A172 (cell line): ENCODE measurements at regions not wholly inside any gene's neighbourhood (a gene's known extent, or its start where the extent isn't known, plus 50 kb on each side); places are given as distances from the start of the nearest gene placed in this dataset.
"Not testable (repeated sequence)": the region's sequence is repeated elsewhere in the genome, so short reads cannot be mapped to it uniquely, and the experiment has no call there.

Experiments used
- DNase-seq: peaks from one replicate; pipeline ENCODE4 v3.0.0-alpha.2; 2015; ENCODE audit warnings: low spot score

- DNase-seq = no peak
These were observed 938.1 kb downstream of the FAM133A start for GRCh38 chrX:94612140-94612539.

DNA sequence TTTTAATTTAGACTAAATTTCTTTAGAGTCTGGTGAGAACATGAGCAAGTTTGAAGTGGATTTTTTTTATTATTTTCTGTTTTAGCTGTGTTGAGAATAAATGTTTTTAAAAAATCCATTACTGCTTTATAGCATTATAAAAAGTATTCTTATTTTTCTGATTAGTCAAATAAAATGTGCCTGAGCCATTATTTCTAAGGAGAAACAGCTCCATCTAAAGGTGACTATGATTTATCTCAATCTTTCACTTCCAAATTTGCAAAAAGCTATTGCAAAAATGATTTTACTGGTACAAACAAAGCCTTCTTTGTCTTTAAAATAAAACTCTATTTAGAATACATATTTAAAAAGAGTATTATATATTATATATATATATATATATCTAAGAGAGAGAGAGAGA lies 959.2 kb downstream of the FAM133A start:
- no peak for DNase-seq

GRCh38 chrX:94635003-94635402 lies 961.0 kb downstream of the FAM133A start:
- no peak for DNase-seq

GRCh38 chrX:94645726-94646125 lies 971.7 kb downstream of the FAM133A start:
- no peak for DNase-seq

- DNase-seq = no peak
These were observed 981.2 kb downstream of the FAM133A start for GRCh38 chrX:94655180-94655579.

DNA sequence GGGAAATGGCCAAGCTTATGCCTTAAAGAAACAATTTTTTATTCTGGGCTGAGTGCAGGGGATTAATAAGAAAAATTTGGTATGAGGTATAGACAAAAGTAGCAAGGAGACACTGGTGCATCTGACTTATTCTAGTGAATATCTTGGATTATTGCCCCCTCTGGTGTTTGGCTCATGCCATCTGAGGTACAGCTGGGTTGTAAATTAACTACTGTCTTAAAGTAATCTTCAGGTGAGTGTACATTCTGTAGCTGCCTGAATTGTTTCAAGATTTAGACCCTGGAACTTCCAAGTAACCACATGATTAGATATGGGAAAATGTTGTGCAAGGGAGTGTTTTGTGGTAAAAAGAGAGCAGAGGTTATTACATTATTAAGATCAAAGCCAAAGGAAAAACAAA lies 988.7 kb downstream of the FAM133A start:
- no peak for DNase-seq

DNA sequence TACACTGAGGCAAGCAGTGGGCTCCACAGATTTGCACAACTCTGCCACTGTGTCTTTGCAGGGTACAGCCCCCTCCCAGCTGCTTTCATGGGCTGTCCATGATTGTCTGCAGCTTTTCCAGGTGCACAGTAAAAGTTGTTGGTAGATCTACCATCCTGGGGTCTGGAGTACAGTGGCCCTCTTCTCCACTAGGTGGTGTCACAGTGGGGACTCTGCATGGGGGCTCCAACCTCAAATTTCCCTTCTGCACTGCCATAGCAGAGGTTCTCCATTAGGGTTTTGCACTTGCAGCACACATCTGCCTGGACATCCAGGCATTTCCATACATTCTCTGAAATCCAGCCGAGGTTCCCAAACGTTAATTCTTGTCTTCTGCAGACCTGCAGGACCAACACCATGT lies 1002.3 kb downstream of the FAM133A start:
- DNase-seq = no peak

DNA sequence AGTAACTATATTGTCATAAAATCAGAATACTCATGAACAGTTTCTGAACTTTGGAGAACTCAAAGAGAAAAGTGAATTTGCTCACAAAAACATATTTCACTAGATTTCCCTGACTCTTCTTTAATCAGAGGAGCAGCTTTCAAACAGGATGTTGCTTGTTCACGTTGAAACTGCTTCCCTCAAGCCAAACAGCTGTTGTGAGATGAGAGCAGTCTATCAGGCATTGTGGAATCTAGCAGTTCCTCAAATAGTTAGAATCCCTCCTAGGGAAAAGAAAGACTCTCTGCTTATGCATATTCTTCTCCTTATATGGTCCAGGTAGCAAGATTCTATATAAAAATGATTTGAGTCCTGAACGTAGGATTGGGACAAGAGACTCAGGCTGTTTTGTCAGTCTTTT lies 1012.1 kb downstream of the FAM133A start:
- no peak for DNase-seq

DNA sequence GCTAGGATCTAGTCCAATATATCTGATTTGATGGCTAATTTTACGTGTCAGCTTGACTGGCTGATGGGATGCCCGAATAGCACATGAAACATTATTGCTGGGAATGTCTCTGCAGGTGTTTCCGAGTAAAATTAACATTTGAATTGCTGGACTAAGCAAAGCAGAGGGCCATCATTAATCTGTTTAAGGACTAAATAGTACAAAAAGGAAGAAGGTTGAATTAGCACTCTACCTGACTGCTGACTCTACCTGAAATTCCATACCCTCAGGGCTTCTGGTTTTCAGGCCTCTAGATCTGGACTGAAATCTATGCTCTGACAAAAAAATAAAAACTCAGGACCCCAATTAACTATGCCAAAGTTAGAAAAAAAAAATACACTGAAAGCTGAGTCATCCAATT lies 1021.9 kb downstream of the FAM133A start:
- no peak for DNase-seq

DNA sequence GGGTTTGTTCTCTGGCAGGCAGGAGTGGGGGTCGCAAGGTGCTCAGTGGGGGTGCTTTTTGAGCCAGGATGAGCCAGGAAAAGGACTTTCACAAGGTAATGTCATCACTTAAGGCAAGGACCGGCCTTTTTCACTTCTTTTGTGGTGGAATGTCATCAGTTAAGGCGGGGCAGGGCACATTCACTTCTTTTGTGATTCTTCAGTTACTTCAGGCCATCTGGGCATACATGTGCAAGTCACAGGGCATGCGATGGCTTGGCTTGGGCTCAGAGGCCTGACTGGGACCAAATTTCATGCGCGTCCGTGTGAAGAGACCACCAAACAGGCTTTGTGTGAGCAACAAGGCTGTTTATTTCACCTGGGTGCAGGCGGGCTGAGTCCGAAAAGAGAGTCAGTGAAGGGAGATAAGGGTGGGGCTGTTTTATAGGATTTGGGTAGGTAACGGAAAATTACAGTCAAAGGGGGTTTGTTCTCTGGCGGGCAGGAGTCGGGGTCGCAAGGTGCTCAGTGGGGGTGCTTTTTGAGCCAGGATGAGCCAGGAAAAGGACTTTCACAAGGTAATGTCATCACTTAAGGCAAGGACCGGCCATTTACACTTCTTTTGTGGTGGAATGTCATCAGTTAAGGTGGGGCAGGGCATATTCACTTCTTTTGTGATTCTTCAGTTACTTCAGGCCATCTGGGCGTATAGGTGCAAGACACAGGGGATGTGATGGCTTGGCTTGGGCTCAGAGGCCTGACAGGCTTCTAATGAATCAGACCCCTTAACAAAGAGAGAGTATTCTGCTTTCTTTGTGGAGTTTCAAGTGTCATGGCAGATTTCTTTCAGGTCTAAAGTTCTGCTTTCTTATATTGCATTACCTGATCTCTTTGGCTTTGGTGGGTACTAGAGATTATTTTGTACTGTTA lies 1030.6 kb downstream of the FAM133A start:
- DNase-seq = not testable (repeated sequence)

- DNase-seq = no peak
These were observed 1047.4 kb downstream of the FAM133A start for GRCh38 chrX:94721386-94721785.

GRCh38 chrX:94722578-94722977 lies 1048.6 kb downstream of the FAM133A start:
- no peak for DNase-seq

DNA sequence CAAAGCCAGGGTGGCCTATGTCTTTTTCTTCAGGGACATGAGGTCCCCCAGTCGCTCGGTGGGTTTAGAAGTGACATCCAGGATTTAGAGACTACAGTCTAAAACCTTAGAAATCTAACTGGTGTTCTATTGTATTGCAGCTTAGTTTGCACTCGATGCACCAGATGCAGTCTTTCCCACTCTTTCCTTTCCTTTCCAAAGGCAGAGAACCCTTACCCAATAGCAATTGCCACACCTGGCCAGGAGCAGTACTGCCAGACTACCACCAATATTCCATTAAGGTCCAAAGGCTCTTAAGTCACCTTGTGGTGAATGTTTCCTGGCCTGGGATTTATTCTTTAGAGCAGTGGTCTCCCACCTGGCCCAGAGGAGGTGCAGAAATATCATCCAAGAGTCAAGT lies 1068.8 kb downstream of the FAM133A start:
- no peak for DNase-seq

- DNase-seq = no peak
These were observed 1069.5 kb downstream of the FAM133A start for GRCh38 chrX:94743478-94743877.

DNA sequence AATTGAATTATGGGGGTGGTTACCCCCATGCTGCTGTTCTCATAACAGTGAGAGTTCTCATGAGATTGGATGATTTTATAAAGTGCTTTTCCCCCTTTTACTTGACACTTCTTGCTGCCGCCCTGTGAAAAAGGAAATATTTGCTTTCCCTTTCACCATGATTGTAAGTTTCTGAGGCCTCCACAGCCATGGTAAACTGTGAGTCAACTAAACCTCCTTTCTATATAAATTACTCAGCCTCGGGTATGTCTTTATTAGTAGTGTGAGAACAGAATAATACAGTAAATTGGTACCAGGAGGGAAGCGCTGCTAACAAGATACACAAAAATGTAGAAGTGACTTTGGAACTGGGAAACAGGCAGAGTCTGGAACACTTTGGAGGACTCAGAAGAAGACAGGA lies 1070.8 kb downstream of the FAM133A start:
- no peak for DNase-seq

- DNase-seq = no peak
These were observed 1077.6 kb downstream of the FAM133A start for GRCh38 chrX:94751611-94752010.

DNA sequence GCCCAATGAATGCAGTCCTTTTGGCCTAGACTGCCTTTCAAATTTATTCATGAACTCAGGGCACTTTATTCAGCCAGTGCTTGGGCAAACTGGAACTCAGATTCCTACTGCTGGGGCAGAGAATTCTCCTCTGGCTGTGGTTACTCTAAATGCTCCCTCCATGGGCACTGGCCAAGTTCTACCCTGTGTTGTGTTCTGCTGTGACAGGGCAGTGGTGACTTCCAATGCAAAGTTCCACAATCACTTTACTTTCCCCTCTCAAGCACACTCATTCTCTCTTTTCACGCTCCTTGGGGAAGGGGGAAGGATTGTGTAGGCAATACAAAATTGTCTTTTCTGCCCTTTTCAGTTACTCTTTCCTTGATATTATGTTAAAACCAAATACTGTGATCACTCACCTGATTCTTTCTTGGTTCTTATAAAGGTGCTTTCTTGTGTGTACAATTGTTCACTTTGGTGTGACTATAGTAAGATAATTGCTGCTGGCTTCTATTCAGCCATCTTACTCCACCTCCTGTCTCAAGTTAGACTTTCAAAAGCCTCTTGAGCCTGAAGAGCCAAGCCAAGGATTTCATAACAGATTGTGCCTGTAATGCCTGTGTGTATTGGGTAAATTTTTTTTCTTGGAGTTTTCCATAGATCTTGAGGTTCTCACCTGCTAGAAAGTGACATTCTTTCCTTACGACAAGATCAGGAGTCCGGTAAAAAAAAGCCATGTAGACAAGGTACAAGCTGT lies 1078.6 kb downstream of the FAM133A start:
- DNase-seq = no peak

- DNase-seq = no peak
These were observed 1084.1 kb downstream of the FAM133A start for GRCh38 chrX:94758130-94758529.

- no peak for DNase-seq
These were observed 1101.6 kb downstream of the FAM133A start for GRCh38 chrX:94775640-94776039.

GRCh38 chrX:94813541-94813940 lies 1139.5 kb downstream of the FAM133A start:
- no peak for DNase-seq

DNA sequence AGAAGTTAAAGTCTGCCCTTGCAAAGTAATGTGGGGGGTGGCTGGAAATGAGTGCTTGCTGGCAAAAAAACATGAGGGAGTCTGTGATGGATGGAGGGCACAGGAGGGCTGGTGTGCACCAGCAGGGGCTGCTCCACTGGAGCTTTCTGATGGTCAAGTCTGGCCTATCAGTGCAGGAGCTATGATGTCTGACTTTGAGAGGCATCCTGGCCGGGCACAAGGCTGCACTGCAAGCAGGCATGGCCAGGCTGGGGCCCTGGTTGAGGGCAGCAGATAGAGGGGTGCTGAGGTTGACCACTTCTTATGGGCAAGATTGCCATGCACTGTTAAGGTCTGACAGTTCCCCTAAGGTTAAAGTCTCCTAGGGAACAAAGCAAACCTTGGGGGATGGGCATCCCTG lies 1140.2 kb downstream of the FAM133A start:
- DNase-seq = no peak

GRCh38 chrX:94830717-94831116 lies 1156.7 kb downstream of the FAM133A start:
- DNase-seq = no peak

- no peak for DNase-seq
These were observed 1157.4 kb downstream of the FAM133A start for GRCh38 chrX:94831364-94831763.
